Adipocyte (in vitro differentiated cells): ENCODE measurements at regions not wholly inside any gene's neighbourhood (a gene's known extent, or its start where the extent isn't known, plus 50 kb on each side); places are given as distances from the start of the nearest gene placed in this dataset.
"Not testable (repeated sequence)": the region's sequence is repeated elsewhere in the genome, so short reads cannot be mapped to it uniquely, and the experiment has no call there.

Source experiments
- DNase-seq: peaks from one replicate; pipeline ENCODE4 v3.0.0-alpha.2; 2015; ENCODE audit warnings: low read depth
- H3K27me3 ChIP-seq: replicated peaks from 2 replicates; pipeline ENCODE4 v1.7.0; 2013; ENCODE audit warnings: mild to moderate bottlenecking, low read length, moderate library complexity; ENCODE audit not compliant: control insufficient read depth, insufficient read depth
- H3K36me3 ChIP-seq: 2 replicates; pipeline ENCODE4 v1.7.0; 2013; ENCODE audit warnings: low read length, mild to moderate bottlenecking, moderate library complexity; ENCODE audit not compliant: control insufficient read depth, insufficient read depth, severe bottlenecking
- H3K4me1 ChIP-seq: 2 replicates; pipeline ENCODE4 v1.7.0; 2013; ENCODE audit warnings: mild to moderate bottlenecking, low read length, moderate library complexity; ENCODE audit not compliant: control insufficient read depth, insufficient read depth
- H3K4me3 ChIP-seq: 2 replicates; pipeline ENCODE4 v1.7.0; 2013; ENCODE audit warnings: mild to moderate bottlenecking, low read length, moderate library complexity
- H3K9ac ChIP-seq: 2 replicates; pipeline ENCODE4 v1.7.0; 2013; ENCODE audit warnings: mild to moderate bottlenecking, low read length, moderate library complexity
- H3K9me3 ChIP-seq: 2 replicates; pipeline ENCODE4 v1.7.0; 2013; ENCODE audit warnings: mild to moderate bottlenecking, low read length, moderate library complexity; ENCODE audit not compliant: control insufficient read depth

- H3K9me3 ChIP-seq: no peaks in the 10 kb centered on the region
- no peak overlapping the region for H3K4me3 ChIP-seq
- no peaks in the 10 kb centered on the region for H3K4me1 ChIP-seq
- no peaks in the 10 kb centered on the region for H3K36me3 ChIP-seq
- H3K9ac ChIP-seq: no peak overlapping the region
- DNase-seq: no peak
- H3K27me3 ChIP-seq: no peaks in the 10 kb centered on the region
Observed at GRCh38 chr5:30357371-30357770, 836.1 kb upstream of the CDH6 start.

DNA sequence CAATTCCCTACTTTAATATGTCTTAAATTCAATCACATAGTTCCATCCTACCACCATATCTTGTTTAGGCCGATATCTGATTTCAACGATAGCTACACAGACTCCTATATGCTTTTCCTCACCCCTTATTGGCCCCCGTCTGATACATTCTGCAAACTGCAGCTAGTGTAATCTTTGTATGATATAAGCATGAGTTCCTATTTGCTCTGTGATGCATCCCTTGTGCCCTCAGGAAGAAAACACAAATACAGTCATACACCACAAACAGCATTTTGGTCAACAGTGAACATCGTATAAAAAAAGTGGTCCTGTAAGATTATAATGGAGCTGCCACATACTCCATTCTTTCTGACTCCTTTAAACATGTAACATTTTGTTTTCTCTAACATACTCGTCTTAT lies 837.8 kb upstream of the CDH6 start:
- Histone ChIP-seq H3K36me3 (no peaks in the 10 kb centered on the region), H3K4me3 (no peak overlapping the region), H3K4me1 (no peaks in the 10 kb centered on the region), H3K27me3 (no peaks in the 10 kb centered on the region), H3K9me3 (no peaks in the 10 kb centered on the region), H3K9ac (no peak overlapping the region)
- no peak for DNase-seq

DNA sequence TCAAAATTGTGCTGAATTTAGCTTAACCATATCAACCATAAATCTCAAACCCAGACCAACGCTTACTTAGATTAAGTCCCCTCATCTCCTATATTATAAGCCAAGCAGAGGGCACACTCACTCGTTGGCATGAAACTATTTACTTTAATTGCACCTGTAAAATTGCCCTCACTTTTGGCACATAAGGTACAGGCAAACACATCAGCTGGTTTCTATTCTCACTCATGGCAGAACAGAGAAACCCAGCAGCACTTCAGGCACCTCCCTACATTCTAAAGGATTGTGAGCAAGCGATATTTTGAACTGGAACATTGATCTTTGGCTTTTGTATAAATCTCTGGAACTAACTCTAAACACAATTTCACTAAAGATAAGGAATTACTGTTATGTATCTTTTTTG lies 845.6 kb upstream of the CDH6 start:
- Histone ChIP-seq H3K4me3 (no peak overlapping the region), H3K9ac (no peak overlapping the region)
- no peak for DNase-seq

DNA sequence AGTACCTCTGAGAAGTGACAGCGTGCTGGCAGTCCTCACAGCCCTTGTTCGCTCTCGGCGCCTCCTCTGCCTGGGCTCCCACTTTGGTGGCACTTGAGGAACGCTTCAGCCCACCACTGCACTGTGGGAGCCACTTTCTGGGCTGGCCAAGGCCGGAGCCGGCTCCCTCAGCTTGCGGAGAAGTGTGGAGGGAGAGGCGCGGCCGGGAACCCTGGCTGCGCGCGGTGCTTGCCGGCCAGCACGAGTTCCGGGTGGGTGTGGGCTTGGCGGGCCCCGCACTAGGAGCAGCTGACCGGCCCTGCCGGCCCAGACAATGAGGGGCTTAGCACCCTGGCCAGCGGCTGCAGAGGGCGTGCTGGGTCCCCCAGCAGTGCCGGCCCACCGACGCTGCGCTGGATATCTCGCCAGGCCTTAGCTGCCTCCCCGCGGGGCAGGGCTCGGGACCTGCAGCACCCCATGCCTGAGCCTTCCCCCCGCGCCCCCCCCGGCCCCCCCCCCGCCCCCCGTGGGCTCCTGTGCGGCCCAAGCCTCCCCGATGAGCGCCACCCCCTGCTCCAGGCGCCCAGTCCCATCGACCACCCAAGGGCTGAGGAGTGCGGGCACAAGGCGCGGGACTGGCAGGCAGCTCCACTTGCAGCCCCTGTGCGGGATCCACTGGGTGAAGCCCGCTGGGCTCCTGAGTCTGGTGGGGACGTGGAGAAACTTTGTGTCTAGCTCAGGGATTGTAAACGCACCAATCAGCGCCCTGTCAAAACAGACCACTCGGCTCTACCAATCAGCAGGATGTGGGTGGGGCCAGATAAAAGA lies 847.7 kb upstream of the CDH6 start:
- not testable (repeated sequence) for H3K36me3 ChIP-seq, H3K27me3 ChIP-seq, H3K4me3 ChIP-seq, DNase-seq, H3K4me1 ChIP-seq, H3K9ac ChIP-seq, H3K9me3 ChIP-seq

More for the DNA sequence above, 845.6 kb upstream of the CDH6 start:
- no peaks in the 10 kb centered on the region for H3K4me1 ChIP-seq
- H3K9me3 ChIP-seq: peaks cover 4% of the 10 kb centered on the region
- H3K36me3 ChIP-seq: no peaks in the 10 kb centered on the region
- H3K27me3 ChIP-seq: no peaks in the 10 kb centered on the region

DNA sequence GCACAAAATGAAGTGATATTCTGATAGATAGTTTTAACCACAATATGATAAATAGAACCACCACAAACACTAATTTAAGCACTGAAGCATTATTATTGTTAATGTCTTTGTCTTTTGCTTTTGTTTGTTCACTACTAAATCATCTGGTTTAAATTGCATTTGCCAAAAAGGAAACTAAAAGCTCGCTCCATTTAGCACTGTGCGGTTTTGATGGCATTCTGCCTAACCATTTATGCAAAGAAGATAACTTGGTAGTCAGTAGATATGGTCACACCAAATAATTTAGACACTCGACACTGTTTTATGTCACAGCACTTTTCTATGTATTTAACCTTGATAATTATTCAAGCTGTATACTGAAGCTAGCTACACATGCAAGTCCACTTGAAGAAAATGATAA lies 849.8 kb upstream of the CDH6 start:
- no peak for DNase-seq
- Histone ChIP-seq H3K36me3 (no peaks in the 10 kb centered on the region), H3K9ac (no peak overlapping the region), H3K27me3 (no peaks in the 10 kb centered on the region), H3K4me1 (no peaks in the 10 kb centered on the region), H3K4me3 (no peak overlapping the region), H3K9me3 (peaks cover 4% of the 10 kb centered on the region)

DNA sequence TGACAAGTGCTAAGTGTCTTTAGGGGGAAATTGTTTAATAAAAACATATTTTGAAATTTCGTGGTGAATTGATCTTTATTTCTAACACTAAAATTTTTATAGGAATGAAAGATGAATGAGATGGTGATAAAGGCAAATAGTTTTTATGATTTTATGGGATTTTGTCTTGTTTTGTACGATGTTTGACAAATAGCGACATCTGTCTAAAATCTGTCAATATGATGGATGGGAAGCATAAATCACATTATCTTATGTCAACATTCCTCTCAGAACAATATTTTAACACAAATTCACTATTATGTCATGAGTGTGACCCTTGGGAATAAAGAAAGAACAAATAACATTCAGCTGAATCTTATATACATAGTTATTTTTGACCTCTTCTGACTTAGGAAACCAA lies 852.0 kb upstream of the CDH6 start:
- no peak for DNase-seq
- Histone ChIP-seq H3K9me3 (no peaks in the 10 kb centered on the region), H3K27me3 (no peaks in the 10 kb centered on the region), H3K4me3 (no peak overlapping the region), H3K4me1 (no peaks in the 10 kb centered on the region), H3K9ac (no peak overlapping the region), H3K36me3 (no peaks in the 10 kb centered on the region)

DNA sequence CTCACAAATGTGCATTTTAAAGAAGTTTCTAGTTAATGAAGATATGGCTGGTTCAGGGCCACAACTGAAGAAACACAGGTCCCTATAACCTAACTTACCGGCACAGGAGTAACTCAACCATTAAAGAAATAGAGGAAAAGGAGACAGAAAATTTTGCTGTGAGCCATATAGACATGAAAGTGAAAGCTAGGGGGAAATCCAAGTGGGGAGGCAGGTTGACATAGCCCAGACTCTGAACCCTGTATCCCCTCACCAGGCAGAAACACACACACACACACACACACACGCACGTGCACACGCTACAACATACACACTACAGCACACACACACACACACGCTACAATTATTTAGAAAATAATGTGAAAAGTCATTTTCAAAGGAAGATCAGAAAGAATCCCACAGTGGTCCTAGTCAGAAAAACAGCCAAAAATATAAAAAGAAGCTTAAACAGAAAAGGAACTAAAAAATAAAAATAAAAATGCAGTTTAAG lies 856.4 kb upstream of the CDH6 start:
- H3K27me3 ChIP-seq: no peaks in the 10 kb centered on the region

GRCh38 chr5:30331534-30331933 lies 862.0 kb upstream of the CDH6 start:
- H3K9me3 ChIP-seq: no peaks in the 10 kb centered on the region
- H3K4me1 ChIP-seq: no peaks in the 10 kb centered on the region
- DNase-seq: no peak
- no peak overlapping the region for H3K4me3 ChIP-seq
- no peak overlapping the region for H3K9ac ChIP-seq
- no peaks in the 10 kb centered on the region for H3K36me3 ChIP-seq
- no peaks in the 10 kb centered on the region for H3K27me3 ChIP-seq

More for the DNA sequence above, 856.4 kb upstream of the CDH6 start:
- Histone ChIP-seq H3K4me1 (no peaks in the 10 kb centered on the region), H3K9me3 (no peaks in the 10 kb centered on the region), H3K36me3 (no peaks in the 10 kb centered on the region), H3K9ac (no peak overlapping the region), H3K4me3 (no peak overlapping the region)
- no peak for DNase-seq

GRCh38 chr5:30325795-30326194 lies 867.7 kb upstream of the CDH6 start:
- no peaks in the 10 kb centered on the region for H3K36me3 ChIP-seq
- H3K4me1 ChIP-seq: no peaks in the 10 kb centered on the region
- no peak overlapping the region for H3K4me3 ChIP-seq
- no peak for DNase-seq
- H3K9ac ChIP-seq: no peak overlapping the region
- no peaks in the 10 kb centered on the region for H3K27me3 ChIP-seq
- peaks cover 4% of the 10 kb centered on the region for H3K9me3 ChIP-seq

DNA sequence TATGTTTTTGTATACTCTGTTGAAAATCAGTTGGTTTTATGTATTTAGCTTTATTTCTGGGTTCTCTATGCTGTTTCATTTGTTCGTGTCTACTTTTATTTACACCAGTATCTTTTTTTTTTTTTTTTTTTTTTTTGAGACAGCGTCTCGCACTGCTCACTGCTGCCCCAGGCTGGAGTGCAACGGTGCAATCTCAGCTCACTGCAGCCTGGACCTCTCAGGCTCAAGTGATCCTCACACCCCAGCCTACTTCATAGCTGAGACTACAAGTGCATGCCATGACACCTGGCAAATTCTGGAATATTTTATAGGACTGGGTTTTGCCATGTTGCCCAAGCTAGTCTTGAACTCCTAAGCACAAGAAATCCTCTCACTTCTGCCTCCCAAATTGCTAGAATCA lies 869.4 kb upstream of the CDH6 start:
- no peak overlapping the region for H3K9ac ChIP-seq
- H3K36me3 ChIP-seq: no peaks in the 10 kb centered on the region
- no peaks in the 10 kb centered on the region for H3K4me1 ChIP-seq
- H3K4me3 ChIP-seq: no peak overlapping the region
- H3K27me3 ChIP-seq: no peaks in the 10 kb centered on the region
- no peak for DNase-seq
- peaks cover 4% of the 10 kb centered on the region for H3K9me3 ChIP-seq

GRCh38 chr5:30287890-30288289 lies 905.6 kb upstream of the CDH6 start:
- Histone ChIP-seq H3K36me3 (no peaks in the 10 kb centered on the region), H3K9me3 (peaks cover 14% of the 10 kb centered on the region), H3K9ac (no peak overlapping the region), H3K27me3 (no peaks in the 10 kb centered on the region), H3K4me3 (no peak overlapping the region), H3K4me1 (no peaks in the 10 kb centered on the region)
- no peak for DNase-seq

DNA sequence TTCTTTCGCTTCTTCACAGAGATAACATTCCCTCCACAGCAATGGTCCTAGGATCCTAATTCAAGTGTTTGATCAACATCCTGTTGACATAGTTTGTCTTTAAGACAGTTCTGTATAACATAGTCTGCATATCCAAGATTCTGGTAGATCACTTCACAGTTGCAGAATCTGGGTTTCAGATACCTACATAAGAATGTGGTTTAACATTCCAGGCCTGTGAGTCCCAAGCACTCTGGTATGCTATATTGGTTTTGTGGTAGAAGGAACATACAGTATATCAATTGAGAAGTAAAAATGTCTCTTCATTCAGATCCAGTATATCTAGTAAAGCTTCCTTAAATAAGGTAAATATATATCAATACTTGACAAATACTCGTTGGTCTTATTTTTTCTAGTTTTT lies 914.2 kb upstream of the CDH6 start:
- H3K9ac ChIP-seq: no peak overlapping the region
- no peak overlapping the region for H3K4me3 ChIP-seq
- H3K9me3 ChIP-seq: peaks cover 4% of the 10 kb centered on the region
- no peaks in the 10 kb centered on the region for H3K36me3 ChIP-seq
- H3K4me1 ChIP-seq: no peaks in the 10 kb centered on the region
- H3K27me3 ChIP-seq: no peaks in the 10 kb centered on the region
- DNase-seq: peak; percentile 1
